HFFc6 (cell line): ENCODE measurements at regions not wholly inside any gene's neighbourhood (a gene's known extent, or its start where the extent isn't known, plus 50 kb on each side); places are given as distances from the start of the nearest gene placed in this dataset.

Source experiments
- DNase-seq: peaks from one replicate; pipeline ENCODE4 v3.0.0-alpha.2; 2018
- H3K27ac Mint-ChIP-seq: 2 replicates; pipeline ENCODE4 v1.8.0; 2020; ENCODE audit warnings: mild to moderate bottlenecking, mixed read lengths
- H3K27me3 Mint-ChIP-seq: 2 replicates; pipeline ENCODE4 v1.8.0; 2021; ENCODE audit warnings: mild to moderate bottlenecking, moderate library complexity, mixed read lengths; ENCODE audit not compliant: insufficient read depth
- H3K36me3 Mint-ChIP-seq: 2 replicates; pipeline ENCODE4 v1.8.0; 2021; ENCODE audit warnings: low read depth, mixed read lengths
- H3K4me1 Mint-ChIP-seq: 2 replicates; pipeline ENCODE4 v1.8.0; 2020; ENCODE audit warnings: low read depth, mixed read lengths
- H3K4me3 Mint-ChIP-seq: 2 replicates; pipeline ENCODE4 v1.8.0; 2020; ENCODE audit warnings: mild to moderate bottlenecking, moderate library complexity, mixed read lengths
- H3K9me3 Mint-ChIP-seq: 2 replicates; pipeline ENCODE4 v1.8.0; 2020; ENCODE audit warnings: mild to moderate bottlenecking, mixed read lengths
- CTCF ChIP-seq: fragments of 200-600 bp; sonication (generic); IDR thresholded peaks from 2 replicates; pipeline ENCODE4 v1.5.0; 2021; ENCODE audit warnings: antibody characterized with exemption, mild to moderate bottlenecking

GRCh38 chr10:62577666-62578291 lies 203.6 kb downstream of the ZNF365 start:
- H3K4me3 Mint-ChIP-seq = peak overlapping the region; percentile 68
- no peak for TF ChIP-seq CTCF
- peak; percentile 85 for DNase-seq
- no peaks in the 10 kb centered on the region; the same call in 1 of the 2 replicates for H3K27me3 Mint-ChIP-seq
- H3K27ac Mint-ChIP-seq = peak overlapping the region; percentile 84
- no peaks in the 10 kb centered on the region for H3K36me3 Mint-ChIP-seq
- peaks cover 58% of the 10 kb centered on the region for H3K4me1 Mint-ChIP-seq
- no peaks in the 10 kb centered on the region for H3K9me3 Mint-ChIP-seq

GRCh38 chr10:62578301-62578700 lies 204.1 kb downstream of the ZNF365 start:
- H3K36me3 Mint-ChIP-seq = no peaks in the 10 kb centered on the region
- peak overlapping the region; percentile 68 for H3K4me3 Mint-ChIP-seq
- H3K4me1 Mint-ChIP-seq = peaks cover 63% of the 10 kb centered on the region
- peak overlapping the region; percentile 45 for H3K27ac Mint-ChIP-seq
- H3K9me3 Mint-ChIP-seq = no peaks in the 10 kb centered on the region
- no peaks in the 10 kb centered on the region; the same call in 1 of the 2 replicates for H3K27me3 Mint-ChIP-seq
- TF ChIP-seq CTCF = no peak
- no peak for DNase-seq

GRCh38 chr10:62578916-62579315 lies 204.7 kb downstream of the ZNF365 start:
- H3K4me1 Mint-ChIP-seq = peaks cover 70% of the 10 kb centered on the region
- no peak overlapping the region for H3K27ac Mint-ChIP-seq
- H3K4me3 Mint-ChIP-seq = no peak overlapping the region
- TF ChIP-seq CTCF = no peak
- no peak for DNase-seq
- H3K36me3 Mint-ChIP-seq = no peaks in the 10 kb centered on the region
- no peaks in the 10 kb centered on the region for H3K9me3 Mint-ChIP-seq
- H3K27me3 Mint-ChIP-seq = no peaks in the 10 kb centered on the region; the same call in 1 of the 2 replicates

GRCh38 chr10:62580396-62580795 lies 206.2 kb downstream of the ZNF365 start:
- no peak for TF ChIP-seq CTCF
- no peaks in the 10 kb centered on the region for H3K9me3 Mint-ChIP-seq
- DNase-seq = no peak
- H3K4me3 Mint-ChIP-seq = 0 out of 2 replicates have a peak overlapping the region, but pooled peaks have one; percentile 5
- H3K27ac Mint-ChIP-seq = peak overlapping the region; percentile 94
- H3K36me3 Mint-ChIP-seq = no peaks in the 10 kb centered on the region
- no peaks in the 10 kb centered on the region; the same call in 1 of the 2 replicates for H3K27me3 Mint-ChIP-seq
- peaks cover 84% of the 10 kb centered on the region for H3K4me1 Mint-ChIP-seq

- Mint-ChIP-seq H3K27ac (peak overlapping the region; percentile 94), H3K4me1 (peaks cover 94% of the 10 kb centered on the region)
- DNase-seq = no peak
Observed at GRCh38 chr10:62581351-62581750, 207.2 kb downstream of the ZNF365 start.

More at GRCh38 chr10:62581351-62581750, 207.2 kb downstream of the ZNF365 start:
- H3K4me3 Mint-ChIP-seq = no peak overlapping the region
- H3K9me3 Mint-ChIP-seq = no peaks in the 10 kb centered on the region
- H3K36me3 Mint-ChIP-seq = no peaks in the 10 kb centered on the region
- TF ChIP-seq CTCF = no peak
- H3K27me3 Mint-ChIP-seq = no peaks in the 10 kb centered on the region; the same call in 1 of the 2 replicates
